ENCODE measurements at regions not wholly inside any gene's neighbourhood (a gene's known extent, or its start where the extent isn't known, plus 50 kb on each side); places are given as distances from the start of the nearest gene placed in this dataset.

DNA sequence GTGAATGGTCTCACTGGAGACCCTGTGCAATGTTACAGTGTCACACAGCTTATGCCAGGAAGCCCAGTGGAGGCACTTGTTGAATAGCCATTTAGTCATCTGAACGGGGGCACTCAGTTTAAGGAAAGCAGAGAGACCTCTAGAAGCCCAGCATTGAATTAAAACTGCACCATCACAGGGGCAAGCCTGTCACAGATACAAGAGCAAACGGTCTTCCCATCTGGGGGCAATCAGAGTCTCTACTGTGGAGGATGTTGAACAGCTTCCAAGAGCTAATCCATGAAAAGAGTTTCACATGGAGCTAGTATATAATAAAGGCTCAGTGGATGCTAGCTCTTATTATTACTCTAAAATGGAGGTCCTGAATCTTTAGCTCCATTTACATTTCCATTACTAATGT lies 553.7 kb upstream of the ARRDC4 start:
- TF ChIP-seq, protein P1, sequence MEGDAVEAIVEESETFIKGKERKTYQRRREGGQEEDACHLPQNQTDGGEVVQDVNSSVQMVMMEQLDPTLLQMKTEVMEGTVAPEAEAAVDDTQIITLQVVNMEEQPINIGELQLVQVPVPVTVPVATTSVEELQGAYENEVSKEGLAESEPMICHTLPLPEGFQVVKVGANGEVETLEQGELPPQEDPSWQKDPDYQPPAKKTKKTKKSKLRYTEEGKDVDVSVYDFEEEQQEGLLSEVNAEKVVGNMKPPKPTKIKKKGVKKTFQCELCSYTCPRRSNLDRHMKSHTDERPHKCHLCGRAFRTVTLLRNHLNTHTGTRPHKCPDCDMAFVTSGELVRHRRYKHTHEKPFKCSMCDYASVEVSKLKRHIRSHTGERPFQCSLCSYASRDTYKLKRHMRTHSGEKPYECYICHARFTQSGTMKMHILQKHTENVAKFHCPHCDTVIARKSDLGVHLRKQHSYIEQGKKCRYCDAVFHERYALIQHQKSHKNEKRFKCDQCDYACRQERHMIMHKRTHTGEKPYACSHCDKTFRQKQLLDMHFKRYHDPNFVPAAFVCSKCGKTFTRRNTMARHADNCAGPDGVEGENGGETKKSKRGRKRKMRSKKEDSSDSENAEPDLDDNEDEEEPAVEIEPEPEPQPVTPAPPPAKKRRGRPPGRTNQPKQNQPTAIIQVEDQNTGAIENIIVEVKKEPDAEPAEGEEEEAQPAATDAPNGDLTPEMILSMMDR (IDR thresholded peaks at IDR 0.05) = no peak
- TF ChIP-seq POLR2A (IDR thresholded peaks at IDR 0.05) = no peak

Measured in tibial nerve (tissue), 3 donors.